H1 (cell line): ENCODE measurements at regions not wholly inside any gene's neighbourhood (a gene's known extent, or its start where the extent isn't known, plus 50 kb on each side); places are given as distances from the start of the nearest gene placed in this dataset.

Experiments
- BCL11A ChIP-seq, 2 experiments: IDR thresholded peaks; one replicate each; pipeline ENCODE4 v1.6.1; 2011; ENCODE audit warnings: low read depth in 2 of 2, low read length in 2 of 2, mild to moderate bottlenecking in 2 of 2
- CHD2 ChIP-seq: IDR thresholded peaks from 2 replicates; pipeline ENCODE4 v1.6.1; 2012; ENCODE audit warnings: low read length, improper control_type of control experiment
- CREB1 ChIP-seq: IDR thresholded peaks from 2 replicates; pipeline ENCODE4 v1.6.1; 2012; ENCODE audit warnings: inconsistent platforms
- SIX5 ChIP-seq: IDR thresholded peaks from 2 replicates; pipeline ENCODE4 v1.6.1; 2011; ENCODE audit warnings: mild to moderate bottlenecking, low read depth, low read length
- ZNF274 ChIP-seq: IDR thresholded peaks from 2 replicates; pipeline ENCODE4 v1.7.0; 2012; ENCODE audit warnings: low read length, borderline replicate concordance; ENCODE audit errors: extremely low read depth
- TF ChIP-seq, protein P1 (sequence below): IDR thresholded peaks from 2 replicates; pipeline ENCODE4 v1.6.1; 2012; ENCODE audit warnings: low read length, inconsistent platforms

DNA sequence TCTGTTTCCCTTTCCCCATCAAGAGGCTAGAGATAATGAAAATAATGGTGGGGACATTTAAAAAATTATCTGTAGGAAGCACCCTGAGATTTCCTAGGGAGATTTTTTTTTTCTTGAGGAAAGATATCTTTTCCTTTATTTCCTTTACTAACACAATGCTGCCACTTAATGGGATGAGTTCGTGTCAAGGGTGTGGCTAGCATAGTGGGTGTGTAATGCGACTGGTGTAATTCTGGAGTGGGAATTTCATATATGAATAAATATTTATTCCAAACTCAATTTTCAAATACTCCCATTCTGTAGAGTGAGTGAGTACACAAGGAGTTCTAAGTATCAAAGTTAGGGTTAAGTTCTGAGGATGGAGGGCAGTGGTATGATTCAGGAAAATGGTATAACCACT is 66.1 kb upstream of the GALNT15 start (continued):
- TF ChIP-seq CREB1 (no peak), SIX5 (no peak), BCL11A (IDR thresholded peaks at IDR 0.05; ENCODE audit: low read depth in 2 of 2, low read length in 2 of 2) (no peak), CHD2 (no peak), ZNF274 (no peak)
- TF ChIP-seq, protein P1, sequence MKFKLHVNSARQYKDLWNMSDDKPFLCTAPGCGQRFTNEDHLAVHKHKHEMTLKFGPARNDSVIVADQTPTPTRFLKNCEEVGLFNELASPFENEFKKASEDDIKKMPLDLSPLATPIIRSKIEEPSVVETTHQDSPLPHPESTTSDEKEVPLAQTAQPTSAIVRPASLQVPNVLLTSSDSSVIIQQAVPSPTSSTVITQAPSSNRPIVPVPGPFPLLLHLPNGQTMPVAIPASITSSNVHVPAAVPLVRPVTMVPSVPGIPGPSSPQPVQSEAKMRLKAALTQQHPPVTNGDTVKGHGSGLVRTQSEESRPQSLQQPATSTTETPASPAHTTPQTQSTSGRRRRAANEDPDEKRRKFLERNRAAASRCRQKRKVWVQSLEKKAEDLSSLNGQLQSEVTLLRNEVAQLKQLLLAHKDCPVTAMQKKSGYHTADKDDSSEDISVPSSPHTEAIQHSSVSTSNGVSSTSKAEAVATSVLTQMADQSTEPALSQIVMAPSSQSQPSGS: no peak
